ENCODE measurements at regions not wholly inside any gene's neighbourhood (a gene's known extent, or its start where the extent isn't known, plus 50 kb on each side); places are given as distances from the start of the nearest gene placed in this dataset.

DNA sequence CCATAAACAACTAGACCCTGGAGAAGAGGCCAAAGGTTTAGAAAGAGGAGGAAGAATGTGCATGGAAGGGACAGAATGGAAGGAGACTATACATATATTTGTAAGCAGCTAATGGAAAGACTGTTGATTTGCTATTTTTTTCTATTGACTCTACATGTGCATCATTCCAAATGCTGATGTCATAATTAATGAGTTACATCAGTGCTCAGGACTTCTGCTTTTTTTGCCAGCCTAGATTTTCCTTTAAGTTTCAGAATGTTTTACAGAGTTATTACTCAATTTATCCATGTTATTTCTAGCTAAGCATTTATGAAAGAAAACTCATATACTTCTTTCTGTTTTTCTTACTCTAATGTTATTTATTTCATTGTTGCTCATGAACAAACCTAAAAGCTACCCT, 62.6 kb upstream of the VGLL3 start:
- TF ChIP-seq, protein P1, sequence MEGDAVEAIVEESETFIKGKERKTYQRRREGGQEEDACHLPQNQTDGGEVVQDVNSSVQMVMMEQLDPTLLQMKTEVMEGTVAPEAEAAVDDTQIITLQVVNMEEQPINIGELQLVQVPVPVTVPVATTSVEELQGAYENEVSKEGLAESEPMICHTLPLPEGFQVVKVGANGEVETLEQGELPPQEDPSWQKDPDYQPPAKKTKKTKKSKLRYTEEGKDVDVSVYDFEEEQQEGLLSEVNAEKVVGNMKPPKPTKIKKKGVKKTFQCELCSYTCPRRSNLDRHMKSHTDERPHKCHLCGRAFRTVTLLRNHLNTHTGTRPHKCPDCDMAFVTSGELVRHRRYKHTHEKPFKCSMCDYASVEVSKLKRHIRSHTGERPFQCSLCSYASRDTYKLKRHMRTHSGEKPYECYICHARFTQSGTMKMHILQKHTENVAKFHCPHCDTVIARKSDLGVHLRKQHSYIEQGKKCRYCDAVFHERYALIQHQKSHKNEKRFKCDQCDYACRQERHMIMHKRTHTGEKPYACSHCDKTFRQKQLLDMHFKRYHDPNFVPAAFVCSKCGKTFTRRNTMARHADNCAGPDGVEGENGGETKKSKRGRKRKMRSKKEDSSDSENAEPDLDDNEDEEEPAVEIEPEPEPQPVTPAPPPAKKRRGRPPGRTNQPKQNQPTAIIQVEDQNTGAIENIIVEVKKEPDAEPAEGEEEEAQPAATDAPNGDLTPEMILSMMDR (tag by site-specific recombination; IDR thresholded peaks at IDR 0.05) = no peak
- TF ChIP-seq, protein P2, sequence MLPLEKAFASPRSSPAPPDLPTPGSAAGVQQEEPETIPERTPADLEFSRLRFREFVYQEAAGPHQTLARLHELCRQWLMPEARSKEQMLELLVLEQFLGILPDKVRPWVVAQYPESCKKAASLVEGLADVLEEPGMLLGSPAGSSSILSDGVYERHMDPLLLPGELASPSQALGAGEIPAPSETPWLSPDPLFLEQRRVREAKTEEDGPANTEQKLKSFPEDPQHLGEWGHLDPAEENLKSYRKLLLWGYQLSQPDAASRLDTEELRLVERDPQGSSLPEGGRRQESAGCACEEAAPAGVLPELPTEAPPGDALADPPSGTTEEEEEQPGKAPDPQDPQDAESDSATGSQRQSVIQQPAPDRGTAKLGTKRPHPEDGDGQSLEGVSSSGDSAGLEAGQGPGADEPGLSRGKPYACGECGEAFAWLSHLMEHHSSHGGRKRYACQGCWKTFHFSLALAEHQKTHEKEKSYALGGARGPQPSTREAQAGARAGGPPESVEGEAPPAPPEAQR (tag by site-specific recombination; IDR thresholded peaks at IDR 0.05) = no peak
- TF ChIP-seq KLF16 (tag by site-specific recombination; IDR thresholded peaks at IDR 0.05) (no peak), MEIS1 (CRISPR knock-in tag; IDR thresholded peaks at IDR 0.05; ENCODE audit: borderline replicate concordance) (no peak), TRIM28 (IDR thresholded peaks at IDR 0.05; ENCODE audit: borderline replicate concordance, low read length) (no peak), ZNF24 (tag by site-specific recombination; IDR thresholded peaks at IDR 0.05) (no peak), ZNF354C (tag by site-specific recombination; IDR thresholded peaks at IDR 0.05; ENCODE audit: borderline replicate concordance, low read depth) (no peak)
- TF ChIP-seq, protein P3, sequence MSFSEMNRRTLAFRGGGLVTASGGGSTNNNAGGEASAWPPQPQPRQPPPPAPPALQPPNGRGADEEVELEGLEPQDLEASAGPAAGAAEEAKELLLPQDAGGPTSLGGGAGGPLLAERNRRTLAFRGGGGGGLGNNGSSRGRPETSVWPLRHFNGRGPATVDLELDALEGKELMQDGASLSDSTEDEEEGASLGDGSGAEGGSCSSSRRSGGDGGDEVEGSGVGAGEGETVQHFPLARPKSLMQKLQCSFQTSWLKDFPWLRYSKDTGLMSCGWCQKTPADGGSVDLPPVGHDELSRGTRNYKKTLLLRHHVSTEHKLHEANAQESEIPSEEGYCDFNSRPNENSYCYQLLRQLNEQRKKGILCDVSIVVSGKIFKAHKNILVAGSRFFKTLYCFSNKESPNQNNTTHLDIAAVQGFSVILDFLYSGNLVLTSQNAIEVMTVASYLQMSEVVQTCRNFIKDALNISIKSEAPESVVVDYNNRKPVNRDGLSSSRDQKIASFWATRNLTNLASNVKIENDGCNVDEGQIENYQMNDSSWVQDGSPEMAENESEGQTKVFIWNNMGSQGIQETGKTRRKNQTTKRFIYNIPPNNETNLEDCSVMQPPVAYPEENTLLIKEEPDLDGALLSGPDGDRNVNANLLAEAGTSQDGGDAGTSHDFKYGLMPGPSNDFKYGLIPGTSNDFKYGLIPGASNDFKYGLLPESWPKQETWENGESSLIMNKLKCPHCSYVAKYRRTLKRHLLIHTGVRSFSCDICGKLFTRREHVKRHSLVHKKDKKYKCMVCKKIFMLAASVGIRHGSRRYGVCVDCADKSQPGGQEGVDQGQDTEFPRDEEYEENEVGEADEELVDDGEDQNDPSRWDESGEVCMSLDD (tag by site-specific recombination; IDR thresholded peaks at IDR 0.05) = no peak
- TF ChIP-seq, protein P4, sequence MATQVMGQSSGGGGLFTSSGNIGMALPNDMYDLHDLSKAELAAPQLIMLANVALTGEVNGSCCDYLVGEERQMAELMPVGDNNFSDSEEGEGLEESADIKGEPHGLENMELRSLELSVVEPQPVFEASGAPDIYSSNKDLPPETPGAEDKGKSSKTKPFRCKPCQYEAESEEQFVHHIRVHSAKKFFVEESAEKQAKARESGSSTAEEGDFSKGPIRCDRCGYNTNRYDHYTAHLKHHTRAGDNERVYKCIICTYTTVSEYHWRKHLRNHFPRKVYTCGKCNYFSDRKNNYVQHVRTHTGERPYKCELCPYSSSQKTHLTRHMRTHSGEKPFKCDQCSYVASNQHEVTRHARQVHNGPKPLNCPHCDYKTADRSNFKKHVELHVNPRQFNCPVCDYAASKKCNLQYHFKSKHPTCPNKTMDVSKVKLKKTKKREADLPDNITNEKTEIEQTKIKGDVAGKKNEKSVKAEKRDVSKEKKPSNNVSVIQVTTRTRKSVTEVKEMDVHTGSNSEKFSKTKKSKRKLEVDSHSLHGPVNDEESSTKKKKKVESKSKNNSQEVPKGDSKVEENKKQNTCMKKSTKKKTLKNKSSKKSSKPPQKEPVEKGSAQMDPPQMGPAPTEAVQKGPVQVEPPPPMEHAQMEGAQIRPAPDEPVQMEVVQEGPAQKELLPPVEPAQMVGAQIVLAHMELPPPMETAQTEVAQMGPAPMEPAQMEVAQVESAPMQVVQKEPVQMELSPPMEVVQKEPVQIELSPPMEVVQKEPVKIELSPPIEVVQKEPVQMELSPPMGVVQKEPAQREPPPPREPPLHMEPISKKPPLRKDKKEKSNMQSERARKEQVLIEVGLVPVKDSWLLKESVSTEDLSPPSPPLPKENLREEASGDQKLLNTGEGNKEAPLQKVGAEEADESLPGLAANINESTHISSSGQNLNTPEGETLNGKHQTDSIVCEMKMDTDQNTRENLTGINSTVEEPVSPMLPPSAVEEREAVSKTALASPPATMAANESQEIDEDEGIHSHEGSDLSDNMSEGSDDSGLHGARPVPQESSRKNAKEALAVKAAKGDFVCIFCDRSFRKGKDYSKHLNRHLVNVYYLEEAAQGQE (tag by site-specific recombination; IDR thresholded peaks at IDR 0.05) = no peak
- TF ChIP-seq, protein P5, sequence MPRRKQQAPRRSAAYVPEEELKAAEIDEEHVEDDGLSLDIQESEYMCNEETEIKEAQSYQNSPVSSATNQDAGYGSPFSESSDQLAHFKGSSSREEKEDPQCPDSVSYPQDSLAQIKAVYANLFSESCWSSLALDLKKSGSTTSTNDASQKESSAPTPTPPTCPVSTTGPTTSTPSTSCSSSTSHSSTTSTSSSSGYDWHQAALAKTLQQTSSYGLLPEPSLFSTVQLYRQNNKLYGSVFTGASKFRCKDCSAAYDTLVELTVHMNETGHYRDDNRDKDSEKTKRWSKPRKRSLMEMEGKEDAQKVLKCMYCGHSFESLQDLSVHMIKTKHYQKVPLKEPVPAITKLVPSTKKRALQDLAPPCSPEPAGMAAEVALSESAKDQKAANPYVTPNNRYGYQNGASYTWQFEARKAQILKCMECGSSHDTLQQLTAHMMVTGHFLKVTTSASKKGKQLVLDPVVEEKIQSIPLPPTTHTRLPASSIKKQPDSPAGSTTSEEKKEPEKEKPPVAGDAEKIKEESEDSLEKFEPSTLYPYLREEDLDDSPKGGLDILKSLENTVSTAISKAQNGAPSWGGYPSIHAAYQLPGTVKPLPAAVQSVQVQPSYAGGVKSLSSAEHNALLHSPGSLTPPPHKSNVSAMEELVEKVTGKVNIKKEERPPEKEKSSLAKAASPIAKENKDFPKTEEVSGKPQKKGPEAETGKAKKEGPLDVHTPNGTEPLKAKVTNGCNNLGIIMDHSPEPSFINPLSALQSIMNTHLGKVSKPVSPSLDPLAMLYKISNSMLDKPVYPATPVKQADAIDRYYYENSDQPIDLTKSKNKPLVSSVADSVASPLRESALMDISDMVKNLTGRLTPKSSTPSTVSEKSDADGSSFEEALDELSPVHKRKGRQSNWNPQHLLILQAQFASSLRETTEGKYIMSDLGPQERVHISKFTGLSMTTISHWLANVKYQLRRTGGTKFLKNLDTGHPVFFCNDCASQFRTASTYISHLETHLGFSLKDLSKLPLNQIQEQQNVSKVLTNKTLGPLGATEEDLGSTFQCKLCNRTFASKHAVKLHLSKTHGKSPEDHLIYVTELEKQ (tag by site-specific recombination; IDR thresholded peaks at IDR 0.05; ENCODE audit: borderline replicate concordance) = no peak
- TF ChIP-seq, protein P6, sequence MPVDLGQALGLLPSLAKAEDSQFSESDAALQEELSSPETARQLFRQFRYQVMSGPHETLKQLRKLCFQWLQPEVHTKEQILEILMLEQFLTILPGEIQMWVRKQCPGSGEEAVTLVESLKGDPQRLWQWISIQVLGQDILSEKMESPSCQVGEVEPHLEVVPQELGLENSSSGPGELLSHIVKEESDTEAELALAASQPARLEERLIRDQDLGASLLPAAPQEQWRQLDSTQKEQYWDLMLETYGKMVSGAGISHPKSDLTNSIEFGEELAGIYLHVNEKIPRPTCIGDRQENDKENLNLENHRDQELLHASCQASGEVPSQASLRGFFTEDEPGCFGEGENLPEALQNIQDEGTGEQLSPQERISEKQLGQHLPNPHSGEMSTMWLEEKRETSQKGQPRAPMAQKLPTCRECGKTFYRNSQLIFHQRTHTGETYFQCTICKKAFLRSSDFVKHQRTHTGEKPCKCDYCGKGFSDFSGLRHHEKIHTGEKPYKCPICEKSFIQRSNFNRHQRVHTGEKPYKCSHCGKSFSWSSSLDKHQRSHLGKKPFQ (tag by site-specific recombination; IDR thresholded peaks at IDR 0.05) = no peak
